WI38 (cell line): ENCODE measurements at regions not wholly inside any gene's neighbourhood (a gene's known extent, or its start where the extent isn't known, plus 50 kb on each side); places are given as distances from the start of the nearest gene placed in this dataset.

ENCODE experiments used
- H3K4me3 ChIP-seq: 2 replicates; pipeline ENCODE4 v1.5.1; 2011; ENCODE audit warnings: low read depth, mild to moderate bottlenecking, control low read depth, low read length
- TF ChIP-seq, protein P1 (sequence below): IDR thresholded peaks from 2 replicates; pipeline ENCODE4 v1.5.1; 2012; ENCODE audit warnings: low read depth, mild to moderate bottlenecking, control low read depth, low read length

DNA sequence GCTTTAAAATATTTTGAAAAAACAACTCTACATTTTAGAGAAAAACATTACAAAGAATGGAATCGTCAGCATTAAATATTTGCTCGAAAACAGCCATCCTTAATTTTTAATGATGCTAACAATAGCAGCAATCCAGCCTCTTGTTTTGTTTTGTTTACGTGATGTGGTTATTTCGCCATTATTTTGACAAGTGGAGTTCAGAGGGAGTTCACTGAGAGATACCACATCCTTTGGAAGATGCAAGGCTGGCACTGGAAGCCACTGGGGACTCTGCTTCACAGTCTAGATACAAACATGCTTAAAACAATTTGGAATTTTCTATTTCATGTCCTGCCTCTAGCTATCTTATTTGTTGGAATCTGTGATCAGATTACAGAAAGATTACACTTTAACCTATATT lies 556.3 kb downstream of the PCDH17 start:
- TF ChIP-seq, protein P1, sequence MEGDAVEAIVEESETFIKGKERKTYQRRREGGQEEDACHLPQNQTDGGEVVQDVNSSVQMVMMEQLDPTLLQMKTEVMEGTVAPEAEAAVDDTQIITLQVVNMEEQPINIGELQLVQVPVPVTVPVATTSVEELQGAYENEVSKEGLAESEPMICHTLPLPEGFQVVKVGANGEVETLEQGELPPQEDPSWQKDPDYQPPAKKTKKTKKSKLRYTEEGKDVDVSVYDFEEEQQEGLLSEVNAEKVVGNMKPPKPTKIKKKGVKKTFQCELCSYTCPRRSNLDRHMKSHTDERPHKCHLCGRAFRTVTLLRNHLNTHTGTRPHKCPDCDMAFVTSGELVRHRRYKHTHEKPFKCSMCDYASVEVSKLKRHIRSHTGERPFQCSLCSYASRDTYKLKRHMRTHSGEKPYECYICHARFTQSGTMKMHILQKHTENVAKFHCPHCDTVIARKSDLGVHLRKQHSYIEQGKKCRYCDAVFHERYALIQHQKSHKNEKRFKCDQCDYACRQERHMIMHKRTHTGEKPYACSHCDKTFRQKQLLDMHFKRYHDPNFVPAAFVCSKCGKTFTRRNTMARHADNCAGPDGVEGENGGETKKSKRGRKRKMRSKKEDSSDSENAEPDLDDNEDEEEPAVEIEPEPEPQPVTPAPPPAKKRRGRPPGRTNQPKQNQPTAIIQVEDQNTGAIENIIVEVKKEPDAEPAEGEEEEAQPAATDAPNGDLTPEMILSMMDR = no peak
- no peak overlapping the region for H3K4me3 ChIP-seq

DNA sequence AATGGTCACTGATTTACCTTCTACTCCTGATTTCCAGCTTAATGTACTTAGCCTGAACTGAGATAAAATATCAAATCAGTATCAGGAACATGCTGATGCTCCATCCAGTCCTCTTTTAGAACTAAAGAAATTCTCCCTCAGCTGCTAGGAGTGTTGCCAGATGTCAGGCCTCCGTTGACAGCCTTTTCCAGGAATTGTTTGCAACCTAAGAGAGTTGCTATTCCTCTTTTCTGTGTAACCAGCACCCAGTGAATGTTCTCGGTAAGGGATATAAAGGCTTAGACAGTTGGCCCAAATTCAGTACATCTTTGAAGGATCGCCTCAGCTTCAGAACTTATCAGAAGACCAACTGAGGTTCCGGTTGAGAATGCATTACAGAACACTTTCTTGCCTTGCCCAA lies 559.0 kb downstream of the PCDH17 start:
- TF ChIP-seq, protein P1 = no peak

DNA sequence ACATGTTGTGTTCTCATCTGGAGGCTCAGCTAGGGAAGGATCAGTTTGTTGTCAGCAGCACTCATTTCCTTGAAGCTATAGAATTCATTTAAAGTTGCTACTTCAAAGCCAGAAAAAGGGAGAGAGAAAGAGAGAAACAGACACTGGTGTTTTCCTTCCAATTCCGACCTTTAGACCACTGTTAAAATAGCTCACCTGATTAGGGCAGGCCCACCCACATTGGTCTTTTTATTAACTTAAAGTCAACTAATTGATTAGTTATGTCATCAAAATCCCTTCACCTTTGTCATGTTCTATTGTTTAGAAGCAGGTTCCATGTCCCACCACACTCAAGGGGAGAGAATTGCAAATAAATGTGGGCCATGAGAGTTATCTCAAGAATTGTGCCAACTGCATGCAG lies 560.2 kb downstream of the PCDH17 start:
- no peak overlapping the region for H3K4me3 ChIP-seq
- TF ChIP-seq, protein P1 = no peak

More for the DNA sequence above, 559.0 kb downstream of the PCDH17 start:
- H3K4me3 ChIP-seq = no peak overlapping the region

DNA sequence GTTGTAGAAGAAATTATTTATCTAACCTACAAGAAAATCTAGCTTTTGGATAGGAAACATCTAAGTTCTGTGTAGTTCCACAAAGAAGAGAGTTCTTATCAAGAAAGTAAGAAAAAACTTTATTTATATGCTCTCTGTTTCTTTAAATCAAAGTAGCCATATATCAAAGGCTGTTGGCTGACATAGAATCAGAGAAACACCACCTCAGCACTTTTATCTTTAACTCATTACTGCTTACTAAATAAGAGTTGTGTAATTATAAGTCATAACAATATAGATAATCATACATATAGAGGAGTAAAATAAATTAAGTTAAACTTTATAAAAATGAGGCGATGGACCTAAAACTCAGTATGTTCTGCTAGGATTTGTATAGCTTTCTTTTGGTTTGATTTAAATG lies 570.6 kb downstream of the PCDH17 start:
- TF ChIP-seq, protein P1 = no peak
- H3K4me3 ChIP-seq = no peak overlapping the region

DNA sequence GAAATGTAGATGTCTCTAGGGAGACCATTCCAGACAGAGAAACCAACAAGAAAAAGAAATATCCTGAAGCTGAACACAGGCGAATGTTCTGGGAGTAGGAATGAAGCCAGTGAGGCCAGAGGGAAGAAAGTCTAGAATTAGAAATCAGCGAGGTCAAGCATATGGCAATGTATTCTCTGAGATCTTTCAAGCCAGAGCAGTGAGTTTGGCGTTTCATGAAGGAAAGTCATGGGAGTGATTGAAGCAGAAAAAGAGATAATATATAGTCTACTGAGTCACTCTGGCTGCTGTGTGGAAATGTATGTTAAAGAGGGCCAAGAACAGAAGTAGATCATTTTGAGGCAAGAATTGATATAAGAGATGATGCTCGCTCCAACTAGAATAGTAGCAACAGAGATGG lies 576.0 kb downstream of the PCDH17 start:
- H3K4me3 ChIP-seq = no peak overlapping the region
- TF ChIP-seq, protein P1 = no peak

DNA sequence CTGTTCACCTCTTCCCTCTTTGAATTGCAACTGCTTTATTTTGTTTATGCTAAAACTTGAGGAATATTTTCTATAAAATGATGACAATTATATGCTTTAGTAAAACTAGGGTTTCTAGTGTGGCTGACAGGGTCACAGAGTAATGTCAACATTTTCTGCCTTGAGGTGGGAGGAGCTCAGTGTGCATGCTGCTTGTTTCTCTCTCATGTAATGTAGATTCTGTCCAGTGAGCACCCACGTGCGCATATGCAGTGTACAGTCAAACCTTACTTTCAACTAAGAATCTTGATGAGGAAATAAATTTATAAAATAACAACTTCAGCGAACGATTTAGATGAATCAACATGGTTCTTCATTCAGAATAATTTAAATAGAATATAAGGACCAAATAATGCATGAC lies 603.9 kb downstream of the PCDH17 start:
- TF ChIP-seq, protein P1 = no peak
- H3K4me3 ChIP-seq = no peak overlapping the region

DNA sequence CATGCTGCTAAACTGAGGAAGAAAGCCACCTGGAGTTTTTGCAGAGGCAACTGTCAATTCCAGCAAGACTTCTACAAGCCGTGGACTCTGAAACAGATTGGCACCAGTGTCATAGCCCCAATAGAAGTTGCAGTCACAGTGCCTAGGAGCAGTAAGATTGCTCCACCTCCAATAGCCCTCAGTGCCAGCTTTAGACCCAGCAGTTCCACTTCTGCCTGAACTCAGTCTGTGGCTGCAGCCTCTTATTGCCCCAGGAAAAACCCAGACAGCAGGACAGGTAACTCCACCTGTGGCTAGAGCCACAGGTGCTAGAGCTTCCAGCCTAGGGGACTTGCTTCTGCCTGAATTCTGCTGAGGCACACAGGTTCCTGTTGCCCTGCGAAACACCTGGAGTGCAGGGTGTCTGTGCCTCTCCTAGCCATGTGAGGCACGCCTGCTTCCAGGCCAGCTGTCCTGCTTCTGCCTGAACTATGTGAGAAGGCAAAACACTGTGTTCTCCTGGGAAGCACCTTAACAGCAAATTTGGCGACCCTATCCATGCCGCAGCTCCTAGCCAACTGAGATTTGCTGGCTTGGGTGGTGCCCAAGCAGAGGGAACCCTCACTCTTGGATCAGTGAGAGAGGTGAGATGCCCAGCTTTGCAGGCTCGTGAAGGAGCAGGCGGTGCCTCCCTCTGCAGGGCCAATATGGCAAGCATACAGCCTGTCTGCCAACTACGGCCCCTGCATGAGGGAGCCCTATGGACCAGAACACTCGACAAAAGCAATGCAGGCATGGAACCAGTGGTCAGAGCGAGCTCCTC lies 607.6 kb downstream of the PCDH17 start:
- TF ChIP-seq, protein P1 = no peak
- H3K4me3 ChIP-seq = no peak overlapping the region
